CD8-positive, alpha-beta memory T cell (primary cell): ENCODE measurements at regions not wholly inside any gene's neighbourhood (a gene's known extent, or its start where the extent isn't known, plus 50 kb on each side); places are given as distances from the start of the nearest gene placed in this dataset.

Experiments used
- CTCF ChIA-PET: fragments of 350-600 bp; sonication (Branson Sonifier 250); formaldehyde crosslinking; loops from one replicate; lab custom pipeline; 2021; ENCODE audit warnings: antibody characterized with exemption; lab: Charles Lee
- POLR2A ChIA-PET: fragments of 350-600 bp; sonication (Branson Sonifier 250); formaldehyde crosslinking; loops from one replicate; lab custom pipeline; 2021; ENCODE audit warnings: antibody characterized with exemption; lab: Charles Lee
- DNase-seq, 5 donors: peaks; one replicate each; pipeline versions ENCODE4 v3.0.0 to v3.0.0-alpha.2; 2020 to 2022; ENCODE audit warnings: mixed read lengths in 1 of 5
- H3K27ac ChIP-seq: one replicate; pipeline ENCODE4 v1.7.0; 2013; ENCODE audit warnings: low read depth, mild to moderate bottlenecking, low read length, moderate library complexity
- H3K27me3 ChIP-seq: 2 replicates; pipeline ENCODE4 v1.7.0; 2013; ENCODE audit warnings: low read length, mild to moderate bottlenecking; ENCODE audit not compliant: insufficient read depth, poor library complexity, severe bottlenecking
- H3K36me3 ChIP-seq: 2 replicates; pipeline ENCODE4 v1.7.0; 2013; ENCODE audit warnings: mild to moderate bottlenecking, low read length, moderate library complexity; ENCODE audit not compliant: insufficient read depth
- H3K4me1 ChIP-seq: 2 replicates; pipeline ENCODE4 v1.7.0; 2013; ENCODE audit warnings: mild to moderate bottlenecking, low read length, moderate library complexity; ENCODE audit not compliant: insufficient read depth
- H3K4me3 ChIP-seq: 2 replicates; pipeline ENCODE4 v1.7.0; 2013; ENCODE audit warnings: mild to moderate bottlenecking, low read length
- H3K9me3 ChIP-seq: 2 replicates; pipeline ENCODE4 v1.7.0; 2013; ENCODE audit warnings: mild to moderate bottlenecking, low read length
- H3K27ac Mint-ChIP-seq, 8 donors: one replicate each; pipeline ENCODE4 v1.8.0; 2020 to 2021; ENCODE audit warnings: mixed read lengths in 8 of 8, mild to moderate bottlenecking in 6 of 8, inconsistent platforms in 3 of 8, moderate library complexity in 3 of 8
- H3K27me3 Mint-ChIP-seq, 2 donors: one replicate each; pipeline ENCODE4 v1.8.0; 2020 to 2021; ENCODE audit warnings: mixed read lengths in 2 of 2, mild to moderate bottlenecking in 1 of 2, moderate library complexity in 1 of 2
- H3K36me3 Mint-ChIP-seq, 3 donors: one replicate each; pipeline ENCODE4 v1.8.0; 2020 to 2021; ENCODE audit warnings: mixed read lengths in 3 of 3, inconsistent platforms in 1 of 3, mild to moderate bottlenecking in 1 of 3
- H3K4me1 Mint-ChIP-seq, 3 donors: one replicate each; pipeline ENCODE4 v1.8.0; 2020 to 2021; ENCODE audit warnings: mixed read lengths in 3 of 3, inconsistent platforms in 1 of 3, mild to moderate bottlenecking in 1 of 3
- H3K4me3 Mint-ChIP-seq, 7 donors: one replicate each; pipeline ENCODE4 v1.8.0; 2020 to 2021; ENCODE audit warnings: mixed read lengths in 7 of 7, mild to moderate bottlenecking in 6 of 7, moderate library complexity in 4 of 7, inconsistent platforms in 2 of 7
- H3K9me3 Mint-ChIP-seq, 5 donors: one replicate each; pipeline ENCODE4 v1.8.0; 2020 to 2022; ENCODE audit warnings: mixed read lengths in 5 of 5, mild to moderate bottlenecking in 3 of 5, moderate library complexity in 2 of 5, inconsistent platforms in 1 of 5

GRCh38 chr5:167263185-167263584 lies 1028.3 kb upstream of the WWC1 start:
- Mint-ChIP-seq H3K4me3 (no peak overlapping the region), H3K27me3 (no peaks in the 10 kb centered on the region), H3K4me1 (no peaks in the 10 kb centered on the region), H3K36me3 (no peaks in the 10 kb centered on the region), H3K9me3 (peaks cover 3 to 36% (median 10%) of the 10 kb centered on the region in 5 donors), H3K27ac (no peak overlapping the region)
- Histone ChIP-seq H3K9me3 (no peaks in the 10 kb centered on the region), H3K4me1 (no peaks in the 10 kb centered on the region), H3K27ac (no peak overlapping the region), H3K4me3 (no peak overlapping the region), H3K36me3 (no peaks in the 10 kb centered on the region), H3K27me3 (no peaks in the 10 kb centered on the region)
- POLR2A ChIA-PET: no interaction called here
- CTCF ChIA-PET: no interaction called here
- DNase-seq: no peak

DNA sequence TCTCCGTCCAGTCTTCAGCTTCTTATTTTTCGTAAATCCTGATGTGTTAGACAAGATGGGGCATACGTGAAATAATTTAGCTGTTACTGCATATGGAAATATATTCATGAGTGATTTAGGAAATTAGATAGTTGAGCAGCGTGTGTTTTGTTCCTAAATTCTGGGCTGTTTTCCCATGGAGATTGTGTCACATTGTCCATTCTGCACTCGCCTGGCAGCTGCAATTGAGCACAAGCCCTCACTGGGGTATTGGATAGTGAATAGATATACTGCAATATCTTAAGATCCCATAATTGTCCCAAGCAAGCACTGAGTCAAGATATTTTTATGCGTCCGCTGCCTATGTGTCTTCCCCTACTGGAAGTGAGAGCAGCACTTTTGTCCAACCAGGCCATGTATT lies 1027.1 kb upstream of the WWC1 start:
- H3K27me3 ChIP-seq: no peaks in the 10 kb centered on the region
- Mint-ChIP-seq H3K36me3 (no peaks in the 10 kb centered on the region), H3K27ac (no peak overlapping the region), H3K4me1 (no peaks in the 10 kb centered on the region), H3K4me3 (no peak overlapping the region), H3K9me3 (peaks cover 3 to 36% (median 10%) of the 10 kb centered on the region in 5 donors), H3K27me3 (no peaks in the 10 kb centered on the region)
- CTCF ChIA-PET: no interaction called here
- H3K4me3 ChIP-seq: no peak overlapping the region
- POLR2A ChIA-PET: no interaction called here
- no peaks in the 10 kb centered on the region for H3K4me1 ChIP-seq
- DNase-seq: no peak
- no peak overlapping the region for H3K27ac ChIP-seq
- H3K9me3 ChIP-seq: no peaks in the 10 kb centered on the region
- no peaks in the 10 kb centered on the region for H3K36me3 ChIP-seq

GRCh38 chr5:167268337-167268736 lies 1023.1 kb upstream of the WWC1 start:
- Mint-ChIP-seq H3K27me3 (no peaks in the 10 kb centered on the region), H3K9me3 (peaks cover 3 to 34% (median 7%) of the 10 kb centered on the region in 5 donors), H3K4me3 (no peak overlapping the region), H3K27ac (no peak overlapping the region), H3K4me1 (no peaks in the 10 kb centered on the region), H3K36me3 (no peaks in the 10 kb centered on the region)
- no peak for DNase-seq
- Histone ChIP-seq H3K27me3 (no peaks in the 10 kb centered on the region), H3K36me3 (no peaks in the 10 kb centered on the region), H3K27ac (no peak overlapping the region), H3K4me3 (no peak overlapping the region), H3K4me1 (no peaks in the 10 kb centered on the region), H3K9me3 (no peaks in the 10 kb centered on the region)
- ChIA-PET POLR2A (no interaction called here), CTCF (no interaction called here)

GRCh38 chr5:167269146-167269545 lies 1022.3 kb upstream of the WWC1 start:
- Histone ChIP-seq H3K27ac (no peak overlapping the region), H3K27me3 (no peaks in the 10 kb centered on the region), H3K36me3 (no peaks in the 10 kb centered on the region), H3K4me3 (no peak overlapping the region), H3K4me1 (no peaks in the 10 kb centered on the region), H3K9me3 (no peaks in the 10 kb centered on the region)
- H3K27me3 Mint-ChIP-seq: no peaks in the 10 kb centered on the region
- no peak overlapping the region for H3K27ac Mint-ChIP-seq
- H3K4me3 Mint-ChIP-seq: no peak overlapping the region
- no peak for DNase-seq
- peaks cover 3 to 32% (median 7%) of the 10 kb centered on the region in 5 donors for H3K9me3 Mint-ChIP-seq
- POLR2A ChIA-PET: no interaction called here
- CTCF ChIA-PET: no interaction called here
- no peaks in the 10 kb centered on the region for H3K36me3 Mint-ChIP-seq
- no peaks in the 10 kb centered on the region for H3K4me1 Mint-ChIP-seq

DNA sequence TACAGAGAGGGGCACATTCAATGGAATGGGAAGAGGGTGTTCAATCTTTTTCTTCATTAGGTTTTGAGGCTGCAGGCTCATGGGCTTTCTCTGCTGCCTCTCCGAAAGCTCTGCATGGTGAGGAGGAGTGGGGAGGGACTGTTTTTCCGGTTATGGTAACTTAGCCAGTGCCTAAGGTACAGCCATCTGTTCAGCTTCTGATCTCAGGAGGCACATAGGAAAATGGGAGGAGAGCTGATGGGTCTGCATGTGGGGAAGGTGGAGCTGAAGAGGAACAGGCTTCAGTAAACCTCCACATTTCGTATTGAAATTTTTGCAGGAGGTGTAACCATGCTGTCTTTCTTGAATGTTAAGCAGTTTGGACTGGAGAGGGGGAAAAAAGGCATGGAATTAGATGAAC lies 1020.4 kb upstream of the WWC1 start:
- Mint-ChIP-seq H3K4me3 (no peak overlapping the region), H3K9me3 (peaks cover 0 to 22% (median 5%) of the 10 kb centered on the region in 5 donors), H3K36me3 (no peaks in the 10 kb centered on the region), H3K4me1 (no peaks in the 10 kb centered on the region), H3K27ac (no peak overlapping the region), H3K27me3 (no peaks in the 10 kb centered on the region)
- H3K36me3 ChIP-seq: no peaks in the 10 kb centered on the region
- ChIA-PET CTCF (no interaction called here), POLR2A (no interaction called here)
- no peak overlapping the region for H3K4me3 ChIP-seq
- no peaks in the 10 kb centered on the region for H3K4me1 ChIP-seq
- H3K9me3 ChIP-seq: no peaks in the 10 kb centered on the region
- no peaks in the 10 kb centered on the region for H3K27me3 ChIP-seq
- no peak overlapping the region for H3K27ac ChIP-seq
- no peak for DNase-seq

DNA sequence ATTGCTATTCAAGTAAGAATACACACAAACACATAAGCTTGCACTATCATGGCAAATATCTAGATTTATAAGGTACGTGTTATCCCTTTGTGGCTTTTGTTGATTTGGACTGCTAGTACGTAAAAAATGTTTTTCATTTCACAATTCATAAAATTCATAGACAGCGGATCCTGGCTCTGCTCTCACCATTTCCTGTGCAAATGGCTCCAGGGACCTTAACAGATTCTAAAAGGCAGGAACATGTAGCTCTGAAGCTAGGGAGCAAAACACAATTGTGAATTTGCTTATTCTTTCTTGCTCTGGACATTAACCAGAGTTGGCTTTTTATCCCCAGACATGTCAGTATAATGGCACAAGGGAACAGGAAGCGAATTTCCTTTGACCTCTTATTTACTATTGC lies 1019.9 kb upstream of the WWC1 start:
- Histone ChIP-seq H3K4me3 (no peak overlapping the region), H3K4me1 (no peaks in the 10 kb centered on the region), H3K36me3 (no peaks in the 10 kb centered on the region), H3K27me3 (no peaks in the 10 kb centered on the region), H3K9me3 (no peaks in the 10 kb centered on the region), H3K27ac (no peak overlapping the region)
- Mint-ChIP-seq H3K4me1 (no peaks in the 10 kb centered on the region), H3K4me3 (no peak overlapping the region), H3K27ac (no peak overlapping the region), H3K27me3 (no peaks in the 10 kb centered on the region), H3K9me3 (peaks cover 0 to 17% (median 5%) of the 10 kb centered on the region in 5 donors), H3K36me3 (no peaks in the 10 kb centered on the region)
- ChIA-PET POLR2A (no interaction called here), CTCF (no interaction called here)
- DNase-seq: no peak

- Mint-ChIP-seq H3K4me1 (no peaks in the 10 kb centered on the region), H3K27ac (no peak overlapping the region), H3K36me3 (no peaks in the 10 kb centered on the region), H3K27me3 (no peaks in the 10 kb centered on the region), H3K9me3 (peaks cover 5 to 30% (median 15%) of the 10 kb centered on the region in 5 donors), H3K4me3 (no peak overlapping the region)
- H3K9me3 ChIP-seq: no peaks in the 10 kb centered on the region
- ChIA-PET CTCF (no interaction called here), POLR2A (no interaction called here)
- H3K36me3 ChIP-seq: no peaks in the 10 kb centered on the region
- H3K27me3 ChIP-seq: no peaks in the 10 kb centered on the region
- no peak for DNase-seq
- H3K27ac ChIP-seq: no peak overlapping the region
- H3K4me1 ChIP-seq: no peaks in the 10 kb centered on the region
- H3K4me3 ChIP-seq: no peak overlapping the region
Measured at GRCh38 chr5:167280111-167280510, 1011.3 kb upstream of the WWC1 start.

DNA sequence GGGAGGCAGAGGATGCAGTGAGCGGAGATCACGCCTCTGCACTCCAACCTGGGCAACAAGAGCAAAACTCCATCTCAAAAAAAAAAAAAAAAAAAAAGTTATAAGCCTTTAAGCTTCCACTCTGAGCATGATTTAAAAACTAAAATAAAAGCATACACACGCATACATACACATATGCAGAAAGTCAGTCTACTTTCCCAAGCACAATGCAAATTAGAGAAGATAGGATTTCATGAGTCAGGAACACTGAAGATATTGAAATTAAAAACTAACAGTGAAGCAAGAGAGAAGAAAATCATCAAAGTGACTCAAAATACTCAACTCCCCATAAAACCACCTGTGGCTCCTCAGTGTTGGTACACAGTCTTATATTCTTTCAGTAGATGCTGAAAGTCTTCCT lies 1009.5 kb upstream of the WWC1 start:
- H3K9me3 Mint-ChIP-seq: peaks cover 5 to 31% (median 14%) of the 10 kb centered on the region in 5 donors
- Histone ChIP-seq H3K9me3 (no peaks in the 10 kb centered on the region), H3K36me3 (no peaks in the 10 kb centered on the region), H3K27ac (no peak overlapping the region), H3K4me3 (no peak overlapping the region), H3K27me3 (no peaks in the 10 kb centered on the region), H3K4me1 (no peaks in the 10 kb centered on the region)
- H3K27me3 Mint-ChIP-seq: no peaks in the 10 kb centered on the region
- no peaks in the 10 kb centered on the region for H3K36me3 Mint-ChIP-seq
- H3K4me1 Mint-ChIP-seq: no peaks in the 10 kb centered on the region
- H3K4me3 Mint-ChIP-seq: no peak overlapping the region
- CTCF ChIA-PET: no interaction called here
- no peak for DNase-seq
- POLR2A ChIA-PET: no interaction called here
- no peak overlapping the region for H3K27ac Mint-ChIP-seq

DNA sequence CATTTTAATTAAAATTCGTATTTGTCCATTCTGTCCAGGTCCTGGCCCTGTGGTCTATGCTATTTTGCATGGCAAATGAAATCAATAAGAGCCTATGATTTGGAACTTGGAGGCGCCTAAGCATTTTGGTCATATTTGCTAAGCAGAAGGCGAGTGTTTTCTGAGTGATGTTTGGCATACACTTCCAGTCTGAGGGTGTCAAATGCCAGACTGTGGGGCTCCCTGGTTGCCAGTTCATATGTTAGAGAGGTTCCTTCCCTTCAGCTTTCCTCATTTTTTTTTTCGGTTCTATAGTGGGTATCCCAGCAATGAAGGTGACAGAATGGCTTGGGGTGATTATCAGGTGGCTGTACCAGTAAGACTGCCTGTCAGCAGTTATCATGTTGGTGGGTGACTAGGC lies 1007.8 kb upstream of the WWC1 start:
- Histone ChIP-seq H3K4me3 (no peak overlapping the region), H3K27me3 (no peaks in the 10 kb centered on the region), H3K9me3 (no peaks in the 10 kb centered on the region), H3K27ac (no peak overlapping the region), H3K4me1 (no peaks in the 10 kb centered on the region), H3K36me3 (no peaks in the 10 kb centered on the region)
- H3K36me3 Mint-ChIP-seq: no peaks in the 10 kb centered on the region
- CTCF ChIA-PET: no interaction called here
- no peak overlapping the region for H3K4me3 Mint-ChIP-seq
- no peaks in the 10 kb centered on the region for H3K4me1 Mint-ChIP-seq
- no peak for DNase-seq
- H3K27ac Mint-ChIP-seq: no peak overlapping the region
- H3K27me3 Mint-ChIP-seq: no peaks in the 10 kb centered on the region
- POLR2A ChIA-PET: no interaction called here
- peaks cover 5 to 23% (median 15%) of the 10 kb centered on the region in 5 donors for H3K9me3 Mint-ChIP-seq
